OCI-LY1 (cell line): ENCODE measurements at regions not wholly inside any gene's neighbourhood (a gene's known extent, or its start where the extent isn't known, plus 50 kb on each side); places are given as distances from the start of the nearest gene placed in this dataset.

ENCODE experiments used
- EZH2 ChIP-seq: fragments of 200-600 bp; sonication (generic), shearing (Covaris generic); IDR thresholded peaks from 2 replicates; pipeline ENCODE4 v1.8.0; 2017; ENCODE audit warnings: borderline replicate concordance, mixed run types, mild to moderate bottlenecking, antibody characterized with exemption, low read length, moderate library complexity, mixed read lengths
- TF ChIP-seq, protein P1 (sequence below): fragments of 200-600 bp; sonication (generic), shearing (Covaris generic); IDR thresholded peaks from 2 replicates; pipeline ENCODE4 v1.5.1; 2017; ENCODE audit warnings: mild to moderate bottlenecking, antibody characterized with exemption, low read length, moderate library complexity, mixed read lengths

DNA sequence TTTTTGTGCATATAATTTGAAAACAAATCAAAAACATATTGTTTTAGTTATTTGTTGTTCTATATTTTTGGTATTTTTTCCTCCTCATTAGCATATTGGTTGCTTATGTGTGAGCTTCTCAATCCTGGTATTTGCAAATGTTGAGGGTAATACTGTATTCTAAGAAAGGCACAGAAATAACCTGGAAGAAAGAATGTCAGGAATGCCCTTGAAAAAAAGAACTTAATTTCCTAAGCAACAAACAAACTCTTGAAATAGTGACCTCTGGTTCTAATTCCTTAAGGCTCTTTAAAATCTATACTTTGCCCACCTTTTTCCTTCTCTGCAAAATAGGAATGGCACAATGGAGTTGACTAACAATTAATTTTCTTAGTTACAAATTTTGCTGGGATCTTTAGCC is 117.5 kb downstream of the HMHB1 start:
- TF ChIP-seq, protein P1, sequence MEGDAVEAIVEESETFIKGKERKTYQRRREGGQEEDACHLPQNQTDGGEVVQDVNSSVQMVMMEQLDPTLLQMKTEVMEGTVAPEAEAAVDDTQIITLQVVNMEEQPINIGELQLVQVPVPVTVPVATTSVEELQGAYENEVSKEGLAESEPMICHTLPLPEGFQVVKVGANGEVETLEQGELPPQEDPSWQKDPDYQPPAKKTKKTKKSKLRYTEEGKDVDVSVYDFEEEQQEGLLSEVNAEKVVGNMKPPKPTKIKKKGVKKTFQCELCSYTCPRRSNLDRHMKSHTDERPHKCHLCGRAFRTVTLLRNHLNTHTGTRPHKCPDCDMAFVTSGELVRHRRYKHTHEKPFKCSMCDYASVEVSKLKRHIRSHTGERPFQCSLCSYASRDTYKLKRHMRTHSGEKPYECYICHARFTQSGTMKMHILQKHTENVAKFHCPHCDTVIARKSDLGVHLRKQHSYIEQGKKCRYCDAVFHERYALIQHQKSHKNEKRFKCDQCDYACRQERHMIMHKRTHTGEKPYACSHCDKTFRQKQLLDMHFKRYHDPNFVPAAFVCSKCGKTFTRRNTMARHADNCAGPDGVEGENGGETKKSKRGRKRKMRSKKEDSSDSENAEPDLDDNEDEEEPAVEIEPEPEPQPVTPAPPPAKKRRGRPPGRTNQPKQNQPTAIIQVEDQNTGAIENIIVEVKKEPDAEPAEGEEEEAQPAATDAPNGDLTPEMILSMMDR, result no peak
- no peak for TF ChIP-seq EZH2
